ENCODE measurements at regions not wholly inside any gene's neighbourhood (a gene's known extent, or its start where the extent isn't known, plus 50 kb on each side); places are given as distances from the start of the nearest gene placed in this dataset.
"Not testable (repeated sequence)": the region's sequence is repeated elsewhere in the genome, so short reads cannot be mapped to it uniquely, and the experiment has no call there.

DNA sequence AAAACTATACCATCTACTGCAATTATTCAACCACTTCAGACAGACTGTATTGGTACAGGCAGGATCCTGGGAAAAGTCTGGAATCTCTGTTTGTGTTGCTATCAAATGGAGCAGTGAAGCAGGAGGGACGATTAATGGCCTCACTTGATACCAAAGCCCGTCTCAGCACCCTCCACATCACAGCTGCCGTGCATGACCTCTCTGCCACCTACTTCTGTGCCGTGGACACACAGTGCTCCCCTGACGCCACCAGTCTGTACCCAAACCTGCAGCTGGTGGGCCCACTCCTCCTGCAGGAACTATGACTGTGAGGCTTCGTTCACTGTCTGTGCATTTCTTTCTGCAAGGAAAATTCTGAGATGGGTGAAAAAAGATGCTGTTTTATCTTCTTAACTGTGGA lies 284.7 kb downstream of the DAD1 start:
- DNase-seq (ENCODE audit: low read depth): no peak

DNA sequence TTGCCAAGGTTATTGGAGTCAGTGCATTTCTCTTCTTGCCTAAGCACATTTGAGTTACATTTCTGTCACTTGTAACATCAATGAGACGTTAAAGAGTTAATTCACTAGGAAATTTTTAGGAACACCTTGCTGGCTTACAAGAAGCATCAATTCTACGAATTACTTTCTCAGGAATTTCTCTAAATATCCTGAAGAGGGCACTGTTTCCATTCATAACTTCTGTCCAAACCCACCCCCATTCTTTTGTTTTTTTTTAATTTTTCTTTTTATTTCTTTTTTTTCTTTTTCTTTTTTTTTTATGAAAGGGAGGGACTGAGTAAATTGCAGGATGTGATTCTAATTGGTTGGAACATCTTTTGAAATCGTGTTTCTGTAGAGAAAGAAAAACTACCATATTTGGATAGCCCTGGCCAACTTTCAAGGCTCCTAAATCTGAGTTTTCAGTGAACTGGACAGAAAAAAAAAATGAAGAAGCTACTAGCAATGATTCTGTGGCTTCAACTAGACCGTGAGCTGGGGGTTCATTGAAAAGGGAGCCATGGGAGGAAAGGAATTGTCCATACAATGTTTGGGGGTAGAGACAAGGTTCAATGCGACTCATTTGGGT lies 285.3 kb downstream of the DAD1 start:
- no peak for DNase-seq (ENCODE audit: low read depth)

DNA sequence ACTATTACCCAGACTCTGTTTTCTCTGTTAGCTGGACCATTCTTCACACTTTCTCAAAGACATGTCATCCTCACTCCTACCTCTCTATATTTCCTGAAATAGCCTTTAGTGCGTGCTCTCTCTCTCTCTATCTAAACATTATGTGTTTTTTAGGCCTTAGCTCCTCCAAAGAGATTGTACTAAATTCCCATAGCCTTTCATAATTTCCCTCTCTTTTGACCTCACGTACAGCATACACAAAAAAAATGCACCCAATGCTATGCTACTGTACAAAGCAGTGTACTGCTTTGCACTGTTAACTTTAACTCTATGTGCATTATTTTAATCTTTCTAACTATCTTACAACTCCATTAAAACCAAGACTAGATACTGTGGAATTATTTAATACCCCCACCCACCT lies 288.4 kb downstream of the DAD1 start:
- no peak for DNase-seq (ENCODE audit: low read depth)

DNA sequence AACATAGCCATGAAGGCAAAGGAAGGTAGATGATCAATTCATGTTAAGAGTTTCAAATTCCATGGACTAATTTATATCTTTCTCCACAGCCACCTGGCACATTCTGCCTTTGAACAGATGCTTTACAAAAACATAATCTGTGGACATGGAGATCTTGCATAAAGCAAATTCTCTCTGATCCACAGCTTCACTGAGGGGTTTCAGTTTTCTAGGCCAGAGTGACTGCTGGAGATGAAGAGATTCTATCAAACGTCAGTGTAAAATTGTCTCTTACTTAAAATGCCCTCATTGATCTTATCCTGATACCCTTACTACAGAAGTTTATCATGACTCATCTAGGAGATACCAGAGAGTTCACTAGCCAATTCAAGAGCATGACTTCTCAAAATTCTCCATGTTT lies 291.6 kb downstream of the DAD1 start:
- DNase-seq (ENCODE audit: low read depth): no peak

DNA sequence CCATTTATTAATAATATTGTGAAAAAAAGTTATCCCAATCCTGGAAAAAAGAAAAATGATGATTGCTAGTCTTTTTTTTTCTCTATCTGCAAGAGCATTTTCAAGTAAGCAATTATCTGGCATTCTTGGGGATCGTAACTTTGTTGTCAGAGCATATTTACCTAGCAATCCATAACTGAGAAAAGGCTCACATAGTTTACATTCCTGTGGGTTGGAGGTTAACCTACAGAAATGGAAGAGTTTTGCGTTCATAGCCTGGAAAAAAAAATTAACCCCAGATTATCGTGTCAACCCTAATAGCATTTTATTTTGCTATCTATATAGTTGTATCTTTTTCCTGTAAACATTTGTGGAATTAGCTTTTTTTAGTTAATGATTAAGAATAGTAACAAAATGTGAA lies 292.3 kb downstream of the DAD1 start:
- peak; percentile 49 for DNase-seq (ENCODE audit: low read depth)

DNA sequence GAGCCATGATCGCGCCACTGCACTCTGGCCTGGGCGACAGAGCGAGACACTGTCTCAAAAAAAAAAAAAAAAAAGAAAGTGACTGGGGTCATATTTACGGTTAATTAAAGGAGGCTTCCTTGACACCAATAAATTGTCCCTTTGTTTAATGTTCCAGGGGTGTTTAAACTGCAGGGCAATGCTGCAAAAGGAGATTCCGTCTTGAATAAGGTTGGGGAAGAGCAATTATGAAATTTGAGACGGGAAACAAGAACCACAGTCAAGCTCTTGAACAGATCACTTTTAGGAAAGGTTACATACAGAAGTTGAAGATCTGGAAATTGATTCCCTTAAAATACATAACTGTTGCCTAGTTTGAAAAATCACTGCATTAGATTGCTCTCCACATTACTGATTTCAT lies 292.9 kb downstream of the DAD1 start:
- no peak for DNase-seq (ENCODE audit: low read depth)

DNA sequence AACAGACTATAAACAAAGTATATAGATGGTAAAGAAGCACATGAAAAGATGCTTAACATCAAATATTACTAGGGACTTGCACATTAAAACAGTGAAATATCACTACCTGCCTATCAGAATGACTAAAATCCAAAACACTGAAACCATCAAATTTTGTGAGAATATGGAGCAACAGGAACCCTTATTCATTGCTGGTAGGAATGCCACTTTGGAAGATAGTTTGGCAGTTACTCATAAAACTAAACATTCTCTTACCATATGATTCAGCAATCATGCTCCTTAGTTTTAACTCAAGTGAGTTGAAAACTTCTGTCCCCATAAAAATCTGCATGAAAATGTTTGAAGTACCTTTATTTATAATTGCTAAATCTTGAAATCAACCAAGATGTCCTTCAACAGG lies 297.6 kb downstream of the DAD1 start:
- no peak for DNase-seq (ENCODE audit: low read depth)

DNA sequence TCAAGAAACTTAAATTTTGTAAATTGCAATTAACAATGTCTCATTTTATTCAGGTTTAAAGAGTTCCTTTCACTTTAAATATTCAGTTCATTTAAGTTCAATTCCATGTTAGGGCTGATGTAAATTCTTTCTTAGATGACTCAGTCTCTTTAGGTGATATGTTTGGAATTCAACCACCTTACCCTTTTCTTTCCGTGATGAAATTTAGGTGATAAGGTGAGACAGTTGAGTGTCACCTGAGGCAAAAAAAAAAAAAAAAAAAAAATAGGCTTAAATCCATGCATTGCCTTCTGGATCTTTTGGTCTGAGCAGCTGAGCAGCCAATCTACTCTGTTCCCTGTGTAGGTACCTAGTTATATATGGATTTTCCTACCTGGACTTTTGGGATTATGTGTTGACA lies 299.5 kb downstream of the DAD1 start:
- DNase-seq (ENCODE audit: low read depth): no peak

DNA sequence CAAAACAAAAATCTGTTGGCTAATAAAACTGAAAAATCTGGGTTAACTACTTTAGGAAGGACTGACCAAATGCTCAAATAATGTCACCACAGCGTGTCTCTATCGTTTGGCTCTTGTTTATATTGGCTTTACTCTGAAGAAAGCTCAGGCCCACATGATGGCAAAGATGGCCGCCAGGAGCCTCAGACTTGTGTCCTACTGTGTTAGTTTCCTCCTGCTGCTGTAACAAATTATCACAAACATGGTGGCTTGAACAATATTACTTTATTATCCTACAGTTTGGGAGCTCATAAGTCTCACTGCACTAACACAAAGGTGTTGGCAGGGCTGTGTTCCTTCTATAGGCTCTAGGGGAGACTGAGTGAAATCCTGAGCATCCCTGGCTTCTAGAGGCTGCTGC lies 303.0 kb downstream of the DAD1 start:
- DNase-seq (ENCODE audit: low read depth): no peak

DNA sequence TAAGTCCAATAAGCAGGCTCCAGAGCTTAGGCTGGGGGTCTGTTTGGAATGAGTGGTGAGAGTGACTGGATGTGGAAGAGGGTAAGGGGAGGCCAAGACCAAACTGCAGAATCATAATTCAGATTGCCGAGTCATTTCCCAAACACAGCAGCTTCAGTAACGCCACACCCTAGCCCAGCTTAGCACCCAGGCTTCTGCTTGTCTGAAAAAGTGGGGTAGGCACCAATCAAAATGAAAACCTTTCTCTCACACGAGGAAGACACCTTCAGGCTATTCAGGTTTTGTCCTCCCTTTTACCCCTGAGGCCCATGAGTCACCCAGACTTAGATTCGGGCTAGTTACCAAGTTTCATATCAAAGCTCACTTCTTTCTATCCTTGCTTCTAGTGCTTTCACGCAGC lies 306.1 kb downstream of the DAD1 start:
- DNase-seq (ENCODE audit: low read depth): peak; percentile 5

DNA sequence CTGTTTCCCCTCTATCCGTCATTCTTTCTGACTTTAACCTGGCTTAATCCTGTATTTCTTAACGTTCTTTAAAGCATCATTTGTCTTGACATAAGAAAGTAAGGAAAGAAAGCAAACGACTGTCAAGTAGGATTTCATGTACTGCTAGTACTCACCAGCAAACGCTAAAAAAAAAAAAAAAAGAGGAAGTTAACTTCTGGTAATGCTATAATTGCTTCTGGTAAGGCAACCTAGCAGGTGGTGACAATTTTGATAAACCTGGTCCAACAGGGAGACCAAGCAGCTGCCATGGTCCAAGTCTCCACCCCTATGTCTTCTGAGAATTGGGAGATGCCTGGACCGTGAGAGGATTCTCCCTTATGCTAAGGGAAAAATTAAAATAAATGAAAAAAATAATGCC lies 306.6 kb downstream of the DAD1 start:
- no peak for DNase-seq (ENCODE audit: low read depth)

DNA sequence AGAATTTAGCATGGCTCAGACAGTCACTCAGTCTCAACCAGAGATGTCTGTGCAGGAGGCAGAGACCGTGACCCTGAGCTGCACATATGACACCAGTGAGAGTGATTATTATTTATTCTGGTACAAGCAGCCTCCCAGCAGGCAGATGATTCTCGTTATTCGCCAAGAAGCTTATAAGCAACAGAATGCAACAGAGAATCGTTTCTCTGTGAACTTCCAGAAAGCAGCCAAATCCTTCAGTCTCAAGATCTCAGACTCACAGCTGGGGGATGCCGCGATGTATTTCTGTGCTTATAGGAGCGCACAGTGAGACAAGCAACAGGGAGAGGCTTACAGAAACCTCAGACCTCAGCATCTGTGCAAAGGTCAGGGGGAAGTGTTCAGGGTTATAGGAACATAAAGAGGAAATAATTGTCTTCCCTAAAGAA lies 307.6 kb downstream of the DAD1 start:
- DNase-seq (ENCODE audit: low read depth): not testable (repeated sequence)

DNA sequence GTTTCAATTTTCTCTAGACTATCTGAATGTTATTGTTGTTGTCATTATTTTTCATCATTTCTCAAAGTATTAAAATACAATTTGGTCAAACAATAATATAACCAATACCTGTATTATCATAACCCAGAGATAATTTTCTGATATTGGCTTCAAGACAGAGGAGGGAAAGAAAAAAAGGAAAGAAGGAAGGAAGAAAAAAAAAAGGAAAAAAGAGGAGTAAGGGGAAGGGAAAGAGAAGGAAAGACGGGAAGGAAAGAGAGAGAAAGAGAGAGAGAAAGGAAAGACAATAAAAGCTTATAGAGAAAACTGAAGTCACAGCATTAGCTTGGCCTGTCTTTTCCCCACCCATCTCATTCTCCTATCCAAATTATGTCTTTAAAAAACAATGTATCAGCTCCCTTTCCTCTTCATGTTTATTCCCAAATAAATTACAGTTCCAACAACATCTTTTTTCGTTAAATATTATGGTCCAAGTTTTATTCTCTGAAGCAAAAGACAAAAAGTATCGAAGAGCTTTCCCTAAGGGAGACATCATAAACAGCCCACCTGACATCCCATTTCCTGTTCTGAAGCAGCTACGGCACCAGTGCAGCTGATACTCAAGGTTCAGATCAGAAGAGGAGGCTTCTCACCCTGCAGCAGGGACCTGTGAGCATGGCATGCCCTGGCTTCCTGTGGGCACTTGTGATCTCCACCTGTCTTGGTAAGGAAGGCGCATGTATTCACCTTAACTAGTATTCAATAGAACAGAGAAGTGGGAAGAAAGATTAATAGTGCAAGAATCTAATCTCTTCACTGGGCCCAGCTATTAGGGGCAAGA lies 308.3 kb downstream of the DAD1 start:
- DNase-seq (ENCODE audit: low read depth): no peak

DNA sequence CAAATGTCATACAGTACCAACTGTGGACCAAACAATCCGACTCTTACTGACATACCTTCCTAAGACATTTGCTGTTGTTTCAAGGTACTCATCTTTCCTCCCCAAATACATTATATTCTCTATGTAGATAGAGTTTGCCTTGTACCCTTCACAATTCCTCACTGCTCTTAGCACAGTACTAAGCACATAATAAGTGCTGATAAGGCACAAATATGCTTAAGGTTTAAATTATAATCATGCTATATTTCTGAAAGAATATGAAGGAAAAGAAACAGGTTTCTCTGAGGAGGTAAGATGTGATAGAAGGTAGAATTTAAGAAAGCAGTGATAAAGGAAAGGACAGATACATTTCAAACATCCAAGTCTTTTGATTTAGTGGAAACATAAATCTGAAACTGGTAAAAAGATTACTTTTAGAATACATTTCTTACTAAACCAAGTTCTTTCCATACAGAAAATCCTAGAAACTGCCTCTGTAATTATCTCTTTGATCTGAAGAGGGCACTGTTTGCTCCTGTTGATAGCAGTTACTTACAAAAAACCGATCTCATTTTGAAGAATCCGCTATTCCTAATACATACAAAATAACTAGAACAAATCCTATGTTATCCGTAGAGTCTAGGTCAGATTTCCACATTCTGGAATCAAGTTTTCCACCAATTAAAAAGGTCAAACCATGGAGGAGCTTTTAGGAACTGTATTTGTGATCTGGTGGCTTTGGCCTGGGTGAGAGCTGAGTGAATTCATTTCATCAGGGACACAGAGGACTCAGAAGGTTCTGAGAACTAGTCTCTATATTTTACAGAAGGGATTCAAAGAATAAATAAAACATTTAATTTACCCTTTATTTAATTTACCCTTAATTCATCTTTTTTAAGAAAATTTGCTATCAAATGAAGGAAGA lies 311.9 kb downstream of the DAD1 start:
- DNase-seq (ENCODE audit: low read depth): peak; percentile 29

DNA sequence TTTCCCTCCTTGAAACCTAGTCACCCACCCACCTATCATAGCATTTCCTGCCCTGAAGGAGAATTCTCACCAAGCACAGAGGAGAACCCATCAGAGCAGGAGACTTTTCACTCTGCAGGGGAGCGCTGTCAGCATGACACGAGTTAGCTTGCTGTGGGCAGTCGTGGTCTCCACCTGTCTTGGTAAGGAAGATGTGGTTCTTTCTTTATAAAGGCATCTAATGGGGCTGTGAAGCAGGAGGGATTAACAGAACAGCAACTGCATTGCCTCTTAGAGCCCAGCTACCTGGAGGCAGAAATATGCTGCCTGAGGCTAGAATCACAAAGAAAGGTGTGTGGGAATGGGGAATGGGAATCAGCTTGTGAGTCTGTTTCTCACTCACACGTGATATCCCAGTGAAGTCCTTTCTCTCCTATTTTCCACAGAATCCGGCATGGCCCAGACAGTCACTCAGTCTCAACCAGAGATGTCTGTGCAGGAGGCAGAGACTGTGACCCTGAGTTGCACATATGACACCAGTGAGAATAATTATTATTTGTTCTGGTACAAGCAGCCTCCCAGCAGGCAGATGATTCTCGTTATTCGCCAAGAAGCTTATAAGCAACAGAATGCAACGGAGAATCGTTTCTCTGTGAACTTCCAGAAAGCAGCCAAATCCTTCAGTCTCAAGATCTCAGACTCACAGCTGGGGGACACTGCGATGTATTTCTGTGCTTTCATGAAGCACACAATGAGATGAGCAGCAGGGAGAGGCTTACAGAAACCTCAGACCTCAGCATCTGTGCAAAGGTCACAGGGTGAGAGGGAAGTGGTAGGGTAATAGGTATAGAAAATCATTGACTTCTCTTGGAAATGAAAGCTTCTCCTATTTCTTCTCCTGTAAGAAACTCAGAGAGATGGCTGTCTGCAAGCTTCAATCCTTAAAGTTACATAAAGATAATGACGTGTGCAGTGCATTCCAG lies 316.9 kb downstream of the DAD1 start:
- no peak for DNase-seq (ENCODE audit: low read depth)

DNA sequence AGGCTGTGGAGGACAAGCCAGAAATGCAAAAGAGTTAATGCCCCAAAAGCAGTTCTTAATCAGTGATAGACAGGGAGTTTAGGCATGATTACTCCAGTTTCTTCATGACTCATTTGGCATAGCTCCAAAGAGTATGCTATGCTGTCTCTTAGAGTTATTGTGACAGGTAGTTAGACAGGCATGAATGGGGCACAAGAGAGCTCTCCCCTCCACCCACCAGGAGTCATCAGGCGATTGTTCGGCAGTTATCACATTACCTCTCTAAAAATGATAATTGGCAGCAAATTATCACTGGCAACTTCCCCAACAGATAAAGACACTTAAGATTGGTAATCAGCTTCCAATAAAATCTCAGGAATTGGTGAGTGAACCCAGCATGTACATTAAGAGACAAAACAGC lies 320.1 kb downstream of the DAD1 start:
- DNase-seq (ENCODE audit: low read depth): peak; percentile 45

DNA sequence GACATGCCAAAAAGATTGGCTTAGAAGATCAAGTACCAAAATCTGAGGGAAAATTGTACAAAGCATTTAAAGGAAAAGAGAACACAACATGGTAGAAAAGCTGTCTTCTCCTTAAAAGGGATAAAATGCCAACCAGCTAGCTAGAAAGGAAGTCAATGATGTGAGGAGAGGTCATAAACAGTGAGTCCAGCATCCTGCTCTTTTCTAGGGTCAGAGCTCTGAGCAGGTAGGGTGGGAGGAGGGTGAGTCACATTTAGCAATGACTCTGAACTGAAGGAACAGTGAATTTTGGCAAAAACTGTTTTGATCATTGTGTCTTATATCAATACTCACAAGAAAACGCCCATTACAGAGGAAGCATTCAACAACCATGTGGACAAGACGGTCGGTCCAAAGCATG lies 322.3 kb downstream of the DAD1 start:
- no peak for DNase-seq (ENCODE audit: low read depth)

DNA sequence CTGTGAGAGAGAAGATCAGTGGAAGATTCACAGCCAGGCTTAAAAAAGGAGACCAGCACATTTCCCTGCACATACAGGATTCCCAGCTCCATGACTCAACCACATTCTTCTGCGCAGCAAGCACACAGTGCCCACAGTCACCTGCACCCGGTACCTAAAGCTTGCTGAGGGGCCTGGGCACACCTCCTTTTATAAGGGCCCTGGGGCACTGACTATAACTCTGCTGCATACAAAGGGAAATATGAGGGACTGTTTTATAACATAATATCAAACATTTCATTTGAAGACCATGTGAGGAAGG lies 322.9 kb downstream of the DAD1 start:
- no peak for DNase-seq (ENCODE audit: low read depth)

DNA sequence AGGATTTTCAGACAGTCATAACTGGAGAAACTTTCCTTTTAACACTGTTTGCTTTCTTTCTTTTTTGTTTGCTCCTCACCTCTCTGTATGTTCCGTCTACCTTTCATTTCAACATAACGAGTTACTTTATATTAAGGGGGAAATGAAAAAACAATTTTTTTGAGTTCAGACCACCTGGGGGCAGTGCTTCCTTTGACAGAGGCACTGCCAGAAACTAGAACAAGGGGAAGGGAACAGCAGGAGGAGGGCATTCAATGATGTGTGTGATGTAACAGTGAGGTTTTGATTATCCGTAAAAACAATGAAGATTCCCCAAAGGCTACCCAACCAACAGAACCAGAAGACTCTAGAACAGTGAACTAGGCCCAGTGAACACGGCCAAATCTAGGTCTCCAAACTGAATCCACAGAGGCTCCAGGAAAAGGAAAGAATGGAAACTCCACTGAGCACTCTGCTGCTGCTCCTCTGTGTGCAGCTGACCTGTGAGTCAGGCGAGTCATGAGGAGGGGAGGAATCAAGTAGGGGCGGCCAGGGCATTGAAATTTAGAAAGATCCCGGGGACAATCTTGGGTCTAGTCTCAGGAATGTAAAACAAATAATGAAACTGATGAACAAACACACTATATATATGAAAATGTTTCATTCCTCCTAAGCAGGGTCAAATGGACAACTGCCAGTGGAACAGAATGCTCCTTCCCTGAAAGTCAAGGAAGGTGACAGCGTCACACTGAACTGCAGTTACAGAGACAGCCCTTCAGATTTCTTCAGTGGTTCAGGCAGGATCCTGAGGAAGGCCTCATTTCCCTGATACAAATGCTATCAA lies 323.5 kb downstream of the DAD1 start:
- no peak for DNase-seq (ENCODE audit: low read depth)

DNA sequence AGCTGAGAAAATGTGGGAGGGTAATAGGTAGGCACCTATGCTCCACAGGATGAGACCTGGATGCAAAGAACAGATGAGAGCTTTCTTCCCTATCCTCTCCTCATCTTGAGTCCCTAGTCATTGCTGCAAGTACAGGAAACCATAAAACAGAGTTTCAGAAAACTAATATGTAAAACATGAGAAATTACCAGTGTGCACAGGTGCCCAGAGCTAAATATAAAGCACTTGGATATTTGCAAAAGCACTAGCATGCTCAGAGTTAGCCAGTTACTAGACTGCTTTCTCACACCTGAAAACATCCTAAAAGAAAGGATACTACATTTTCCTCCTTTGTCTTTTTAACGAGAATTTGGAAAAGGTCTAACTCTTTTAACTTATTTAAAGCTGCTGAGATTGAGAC lies 324.3 kb downstream of the DAD1 start:
- DNase-seq (ENCODE audit: low read depth): no peak

DNA sequence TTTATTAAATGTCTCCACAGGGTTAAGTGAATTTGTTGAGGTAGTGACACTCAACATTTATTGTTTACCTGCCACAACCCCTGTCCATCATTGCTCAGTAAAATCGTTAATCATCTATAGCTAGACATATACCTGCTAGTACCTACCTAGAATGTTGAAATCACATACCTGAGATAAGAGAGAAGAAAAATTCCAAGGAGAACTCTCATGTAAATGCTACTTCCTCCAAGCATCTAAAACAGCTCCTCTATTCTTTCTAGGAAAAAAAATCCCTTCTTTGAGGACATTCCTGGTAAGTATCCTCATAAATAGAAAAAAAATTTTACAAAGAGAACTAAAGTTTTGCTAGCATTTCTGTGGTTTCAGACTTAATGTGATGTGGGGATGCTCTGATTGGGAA lies 325.1 kb downstream of the DAD1 start:
- DNase-seq (ENCODE audit: low read depth): no peak
